Neural progenitor cell (in vitro differentiated cells): ENCODE measurements at regions not wholly inside any gene's neighbourhood (a gene's known extent, or its start where the extent isn't known, plus 50 kb on each side); places are given as distances from the start of the nearest gene placed in this dataset. TPM values are rescaled to one million over a fixed set of nuclear protein-coding genes. Genes with fewer than 3 reads are reported as not detected.

Source experiments
- DNase-seq: peaks from one replicate; pipeline ENCODE4 v3.0.0-alpha.2; 2016; ENCODE audit warnings: low spot score
- H2AFZ ChIP-seq: fragments of 200-600 bp; sonication (generic); replicated peaks from 2 replicates; pipeline ENCODE4 v1.6.1; 2016; ENCODE audit warnings: antibody characterized with exemption
- H3F3A ChIP-seq: fragments of 200-600 bp; sonication (generic); 2 replicates; pipeline ENCODE4 v1.6.1; 2016; ENCODE audit warnings: antibody characterized with exemption, low read depth
- H3K27ac ChIP-seq: fragments of 200-600 bp; sonication (generic); 2 replicates; pipeline ENCODE4 v1.5.1; 2016; ENCODE audit warnings: mild to moderate bottlenecking
- H3K27me3 ChIP-seq: fragments of 200-600 bp; sonication (generic); 2 replicates; pipeline ENCODE4 v1.6.1; 2016; ENCODE audit warnings: mild to moderate bottlenecking, moderate library complexity
- H3K36me3 ChIP-seq: fragments of 200-600 bp; sonication (generic); 2 replicates; pipeline ENCODE4 v1.5.1; 2016
- H3K4me1 ChIP-seq: fragments of 200-600 bp; sonication (generic); 2 replicates; pipeline ENCODE4 v1.6.1; 2016; ENCODE audit warnings: mixed run types
- H3K4me2 ChIP-seq: fragments of 200-600 bp; sonication (generic); 2 replicates; pipeline ENCODE4 v1.6.1; 2016
- H3K4me3 ChIP-seq: fragments of 200-600 bp; sonication (generic); 2 replicates; pipeline ENCODE4 v1.5.1; 2016
- H3K79me2 ChIP-seq: fragments of 200-600 bp; sonication (generic); 2 replicates; pipeline ENCODE4 v1.6.1; 2016; ENCODE audit warnings: low read depth
- H3K9ac ChIP-seq: fragments of 200-600 bp; sonication (generic); 2 replicates; pipeline ENCODE4 v1.6.1; 2016
- H3K9me3 ChIP-seq: fragments of 200-600 bp; sonication (generic); 2 replicates; pipeline ENCODE4 v1.5.1; 2016; ENCODE audit warnings: low read depth
- H4K20me1 ChIP-seq: fragments of 200-600 bp; sonication (generic); 2 replicates; pipeline ENCODE4 v1.6.1; 2016; ENCODE audit warnings: low read depth
- H3K27ac Mint-ChIP-seq: 3 replicates; pipeline ENCODE4 v1.8.0; 2021; ENCODE audit warnings: mixed read lengths
- H3K27me3 Mint-ChIP-seq: 2 replicates; pipeline ENCODE4 v1.8.0; 2022; ENCODE audit warnings: low read depth, mild to moderate bottlenecking, inconsistent platforms, moderate library complexity, mixed read lengths; ENCODE audit not compliant: insufficient read depth
- H3K36me3 Mint-ChIP-seq: 3 replicates; pipeline ENCODE4 v1.8.0; 2021; ENCODE audit warnings: mixed read lengths
- H3K4me1 Mint-ChIP-seq: 3 replicates; pipeline ENCODE4 v1.8.0; 2021; ENCODE audit warnings: mixed read lengths
- H3K4me3 Mint-ChIP-seq: 3 replicates; pipeline ENCODE4 v1.8.0; 2021; ENCODE audit warnings: mild to moderate bottlenecking, moderate library complexity, mixed read lengths
- H3K9me3 Mint-ChIP-seq: 3 replicates; pipeline ENCODE4 v1.8.0; 2020; ENCODE audit warnings: mixed read lengths
- EZH2 ChIP-seq: fragments of 200-600 bp; sonication (generic); IDR thresholded peaks from 2 replicates; pipeline ENCODE4 v1.6.1; 2017; ENCODE audit warnings: antibody characterized with exemption, mild to moderate bottlenecking, moderate library complexity
- EZH2phosphoT487 ChIP-seq: fragments of 200-600 bp; sonication (generic); IDR thresholded peaks from 2 replicates; pipeline ENCODE4 v1.6.1; 2017; ENCODE audit warnings: antibody characterized with exemption
- small RNA-seq: library from RNA; depleted of rRNA; stranded (forward); fragments of <200 nt; gene quantifications from one replicate; pipeline ENCODE3, GENCODE V24; 2015
- TF ChIP-seq, protein P1 (sequence below): fragments of 200-600 bp; sonication (generic); IDR thresholded peaks from 2 replicates; pipeline ENCODE4 v1.5.1; 2017; ENCODE audit warnings: antibody characterized with exemption, mild to moderate bottlenecking

DNA sequence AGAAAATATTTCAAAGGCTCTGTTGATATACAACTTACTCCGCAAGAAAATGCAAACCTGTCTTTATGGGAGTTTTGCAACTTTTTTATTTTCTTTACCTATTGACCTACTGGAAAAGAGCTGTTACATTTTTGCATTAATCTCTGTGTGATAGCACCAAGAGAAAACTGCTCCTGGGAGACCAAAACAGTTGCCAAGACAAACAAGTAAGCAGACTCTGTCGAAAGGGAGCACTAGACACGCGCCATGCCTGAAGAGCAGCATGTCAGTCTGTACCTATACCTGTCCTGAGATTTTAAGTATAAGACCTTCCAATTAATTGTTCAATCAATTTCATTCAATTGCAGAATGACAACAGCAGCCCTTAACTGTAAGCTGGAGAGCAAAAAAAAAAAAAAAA, 56.0 kb upstream of the TECRL start:
- Mint-ChIP-seq H3K9me3 (no peaks in the 10 kb centered on the region), H3K4me1 (no peaks in the 10 kb centered on the region), H3K27me3 (no peaks in the 10 kb centered on the region), H3K27ac (no peak overlapping the region), H3K4me3 (no peak overlapping the region), H3K36me3 (no peaks in the 10 kb centered on the region)
- H3K4me1 ChIP-seq, result no peaks in the 10 kb centered on the region
- no peak overlapping the region for H3K4me2 ChIP-seq
- no peak overlapping the region for H2AFZ ChIP-seq
- no peaks in the 10 kb centered on the region for H3K36me3 ChIP-seq
- H3K27me3 ChIP-seq, result no peaks in the 10 kb centered on the region
- no peak overlapping the region for H3K4me3 ChIP-seq
- H3K9ac ChIP-seq, result no peak overlapping the region
- H3K79me2 ChIP-seq, result no peaks in the 10 kb centered on the region
- H3K9me3 ChIP-seq, result no peaks in the 10 kb centered on the region
- no peak overlapping the region for H3K27ac ChIP-seq
- no peak for TF ChIP-seq EZH2phosphoT487
- no peak for TF ChIP-seq EZH2
- TF ChIP-seq, protein P1, sequence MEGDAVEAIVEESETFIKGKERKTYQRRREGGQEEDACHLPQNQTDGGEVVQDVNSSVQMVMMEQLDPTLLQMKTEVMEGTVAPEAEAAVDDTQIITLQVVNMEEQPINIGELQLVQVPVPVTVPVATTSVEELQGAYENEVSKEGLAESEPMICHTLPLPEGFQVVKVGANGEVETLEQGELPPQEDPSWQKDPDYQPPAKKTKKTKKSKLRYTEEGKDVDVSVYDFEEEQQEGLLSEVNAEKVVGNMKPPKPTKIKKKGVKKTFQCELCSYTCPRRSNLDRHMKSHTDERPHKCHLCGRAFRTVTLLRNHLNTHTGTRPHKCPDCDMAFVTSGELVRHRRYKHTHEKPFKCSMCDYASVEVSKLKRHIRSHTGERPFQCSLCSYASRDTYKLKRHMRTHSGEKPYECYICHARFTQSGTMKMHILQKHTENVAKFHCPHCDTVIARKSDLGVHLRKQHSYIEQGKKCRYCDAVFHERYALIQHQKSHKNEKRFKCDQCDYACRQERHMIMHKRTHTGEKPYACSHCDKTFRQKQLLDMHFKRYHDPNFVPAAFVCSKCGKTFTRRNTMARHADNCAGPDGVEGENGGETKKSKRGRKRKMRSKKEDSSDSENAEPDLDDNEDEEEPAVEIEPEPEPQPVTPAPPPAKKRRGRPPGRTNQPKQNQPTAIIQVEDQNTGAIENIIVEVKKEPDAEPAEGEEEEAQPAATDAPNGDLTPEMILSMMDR, result no peak
- no peak for DNase-seq
- H3F3A ChIP-seq, result no peaks in the 10 kb centered on the region
- no peaks in the 10 kb centered on the region for H4K20me1 ChIP-seq

DNA sequence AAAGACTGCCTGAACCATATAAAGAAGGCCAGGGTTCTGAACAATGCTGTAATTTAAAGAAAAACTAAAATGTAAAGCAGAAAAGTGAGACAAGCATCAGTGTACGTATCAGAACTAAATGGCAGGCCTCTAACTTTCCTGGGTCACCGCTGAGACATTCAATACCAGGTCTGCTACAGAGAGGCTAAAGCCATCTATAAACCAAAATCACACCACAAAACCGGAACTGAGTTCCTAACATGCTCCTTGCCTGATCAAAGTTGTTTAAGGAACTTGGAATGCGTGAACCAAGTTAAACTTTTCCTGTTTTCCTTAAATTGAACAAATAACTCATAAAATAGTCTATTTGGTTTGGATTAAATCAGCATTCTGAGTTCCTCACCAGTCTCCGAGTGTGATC, 55.3 kb upstream of the TECRL start:
- Histone ChIP-seq H3F3A (no peaks in the 10 kb centered on the region), H3K4me1 (no peaks in the 10 kb centered on the region), H3K79me2 (no peaks in the 10 kb centered on the region), H2AFZ (peak overlapping the region; percentile 46), H3K4me3 (no peak overlapping the region), H3K36me3 (no peaks in the 10 kb centered on the region), H3K27me3 (no peaks in the 10 kb centered on the region), H4K20me1 (no peaks in the 10 kb centered on the region), H3K27ac (no peak overlapping the region), H3K9me3 (no peaks in the 10 kb centered on the region), H3K4me2 (no peak overlapping the region), H3K9ac (no peak overlapping the region)
- TF ChIP-seq, protein P1, result no peak
- no peak for TF ChIP-seq EZH2
- no peak for TF ChIP-seq EZH2phosphoT487
- Mint-ChIP-seq H3K9me3 (no peaks in the 10 kb centered on the region), H3K27ac (no peak overlapping the region), H3K4me3 (no peak overlapping the region), H3K27me3 (no peaks in the 10 kb centered on the region), H3K4me1 (no peaks in the 10 kb centered on the region), H3K36me3 (no peaks in the 10 kb centered on the region)
- no peak for DNase-seq

Small RNA genes lying in the stretch of these regions (small RNA-seq; reads per million reads assigned to genes)
- gene MTCO3P27 (not detected), gene MTND4LP31 (not detected)
